Lower leg skin (tissue), 3 donors: ENCODE measurements at regions not wholly inside any gene's neighbourhood (a gene's known extent, or its start where the extent isn't known, plus 50 kb on each side); places are given as distances from the start of the nearest gene placed in this dataset.

Experiments used
- CTCF ChIP-seq, 3 donors: fragments of 450-650 bp; IDR thresholded peaks; one replicate each; pipeline ENCODE4 v1.5.1; 2016; ENCODE audit warnings: antibody characterized with exemption in 3 of 3, mild to moderate bottlenecking in 3 of 3, moderate library complexity in 2 of 3
- POLR2A ChIP-seq, 2 donors: fragments of 450-650 bp; IDR thresholded peaks; one replicate each; pipeline ENCODE4 v1.6.1; 2016 to 2017; ENCODE audit warnings: antibody characterized with exemption in 2 of 2, mild to moderate bottlenecking in 1 of 2, moderate library complexity in 1 of 2

- TF ChIP-seq CTCF (IDR thresholded peaks at IDR 0.05) (no peak), POLR2A (IDR thresholded peaks at IDR 0.05) (no peak)
Observed at GRCh38 chr4:173735585-173735984, 205.6 kb upstream of the HAND2 start.
